ENCODE measurements at regions not wholly inside any gene's neighbourhood (a gene's known extent, or its start where the extent isn't known, plus 50 kb on each side); places are given as distances from the start of the nearest gene placed in this dataset.

DNA sequence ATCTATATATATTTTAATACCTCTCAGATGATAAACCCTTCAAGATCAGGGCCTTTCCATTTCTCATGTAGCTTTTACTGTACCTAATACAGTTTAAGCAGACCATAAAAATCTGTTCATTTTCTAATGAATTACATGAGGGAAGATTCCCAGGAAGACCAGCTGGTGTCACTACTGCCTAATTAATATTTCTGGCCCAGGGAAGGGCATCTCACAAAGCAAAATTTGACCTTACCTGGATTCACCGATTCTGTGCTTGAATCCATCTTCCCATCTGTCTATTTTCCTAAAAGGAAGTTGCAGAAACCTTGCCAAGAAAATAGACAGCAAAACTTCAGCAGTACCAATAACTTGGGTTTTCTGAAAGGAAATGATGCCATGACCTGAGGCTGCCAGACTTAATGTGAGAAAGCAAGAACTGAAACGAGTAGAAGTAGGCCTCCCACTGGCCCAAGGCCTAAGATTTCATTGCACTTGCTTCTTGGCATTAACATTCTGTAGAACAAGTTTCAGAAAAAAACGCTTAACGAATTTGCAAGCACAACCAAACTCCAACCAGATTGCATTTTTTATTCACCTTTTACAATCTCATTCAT, 83.0 kb upstream of the GLIS3 start:
- Mint-ChIP-seq H3K27me3 (ENCODE audit: low read depth) (peaks cover 3% of the 10 kb centered on the region), H3K36me3 (ENCODE audit: low read depth) (no peaks in the 10 kb centered on the region), H3K9me3 (no peaks in the 10 kb centered on the region), H3K27ac (no peak overlapping the region), H3K4me1 (no peaks in the 10 kb centered on the region), H3K4me3 (no peak overlapping the region)
- TF ChIP-seq, protein P1, sequence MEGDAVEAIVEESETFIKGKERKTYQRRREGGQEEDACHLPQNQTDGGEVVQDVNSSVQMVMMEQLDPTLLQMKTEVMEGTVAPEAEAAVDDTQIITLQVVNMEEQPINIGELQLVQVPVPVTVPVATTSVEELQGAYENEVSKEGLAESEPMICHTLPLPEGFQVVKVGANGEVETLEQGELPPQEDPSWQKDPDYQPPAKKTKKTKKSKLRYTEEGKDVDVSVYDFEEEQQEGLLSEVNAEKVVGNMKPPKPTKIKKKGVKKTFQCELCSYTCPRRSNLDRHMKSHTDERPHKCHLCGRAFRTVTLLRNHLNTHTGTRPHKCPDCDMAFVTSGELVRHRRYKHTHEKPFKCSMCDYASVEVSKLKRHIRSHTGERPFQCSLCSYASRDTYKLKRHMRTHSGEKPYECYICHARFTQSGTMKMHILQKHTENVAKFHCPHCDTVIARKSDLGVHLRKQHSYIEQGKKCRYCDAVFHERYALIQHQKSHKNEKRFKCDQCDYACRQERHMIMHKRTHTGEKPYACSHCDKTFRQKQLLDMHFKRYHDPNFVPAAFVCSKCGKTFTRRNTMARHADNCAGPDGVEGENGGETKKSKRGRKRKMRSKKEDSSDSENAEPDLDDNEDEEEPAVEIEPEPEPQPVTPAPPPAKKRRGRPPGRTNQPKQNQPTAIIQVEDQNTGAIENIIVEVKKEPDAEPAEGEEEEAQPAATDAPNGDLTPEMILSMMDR (IDR thresholded peaks at IDR 0.05; ENCODE audit: unreplicated experiment in 3 of 3), result peak; percentile 56 to 67 (median 57)

DNA sequence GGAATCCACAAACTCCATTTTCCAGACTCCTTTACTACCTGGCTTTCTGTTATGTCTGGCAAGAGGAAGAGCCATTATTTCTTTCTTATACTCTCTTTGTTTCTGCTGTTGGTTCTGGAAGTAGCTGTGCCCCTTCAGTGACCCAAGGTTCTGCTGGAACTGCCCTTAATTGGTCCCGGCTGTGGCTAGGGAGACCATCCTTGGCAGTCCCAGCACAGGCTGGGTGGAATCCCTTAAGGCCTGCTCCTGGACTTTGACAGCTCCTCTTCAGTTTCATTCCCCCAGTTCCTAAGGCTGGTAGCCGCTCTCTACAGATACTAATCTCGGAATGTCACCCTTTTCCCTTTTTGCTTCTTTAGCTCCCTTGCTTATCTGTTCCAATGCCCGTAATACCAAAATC, 81.9 kb upstream of the GLIS3 start:
- TF ChIP-seq, protein P1 (IDR thresholded peaks at IDR 0.05; ENCODE audit: unreplicated experiment in 3 of 3), result no peak
- H3K9me3 Mint-ChIP-seq, result no peaks in the 10 kb centered on the region
- H3K4me1 Mint-ChIP-seq, result no peaks in the 10 kb centered on the region
- no peaks in the 10 kb centered on the region for H3K36me3 Mint-ChIP-seq (ENCODE audit: low read depth)
- peaks cover 3% of the 10 kb centered on the region for H3K27me3 Mint-ChIP-seq (ENCODE audit: low read depth)
- H3K4me3 Mint-ChIP-seq, result no peak overlapping the region
- H3K27ac Mint-ChIP-seq, result no peak overlapping the region

DNA sequence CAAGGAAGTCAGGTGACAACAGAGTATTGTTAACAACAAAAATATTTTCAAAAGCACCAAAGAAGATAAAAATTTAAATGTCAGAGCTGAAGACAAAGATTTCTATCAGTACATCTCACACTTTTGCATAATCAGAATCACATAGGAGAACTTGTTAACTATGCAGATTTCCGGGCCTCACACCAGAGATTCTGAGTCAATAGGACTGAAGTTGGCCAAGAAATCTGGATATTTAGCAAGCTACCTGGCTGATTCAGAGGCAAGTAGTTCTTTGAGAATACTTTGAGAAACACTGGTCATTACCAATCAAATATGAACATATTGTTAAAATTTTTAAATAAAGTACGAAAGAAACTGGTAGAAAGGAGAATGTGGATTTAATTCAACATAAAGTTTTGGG, 80.5 kb upstream of the GLIS3 start:
- TF ChIP-seq, protein P1 (IDR thresholded peaks at IDR 0.05; ENCODE audit: unreplicated experiment in 3 of 3), result no peak
- no peaks in the 10 kb centered on the region for H3K4me1 Mint-ChIP-seq
- peaks cover 3% of the 10 kb centered on the region for H3K27me3 Mint-ChIP-seq (ENCODE audit: low read depth)
- no peak overlapping the region for H3K4me3 Mint-ChIP-seq
- H3K9me3 Mint-ChIP-seq, result no peaks in the 10 kb centered on the region
- no peaks in the 10 kb centered on the region for H3K36me3 Mint-ChIP-seq (ENCODE audit: low read depth)
- no peak overlapping the region for H3K27ac Mint-ChIP-seq

DNA sequence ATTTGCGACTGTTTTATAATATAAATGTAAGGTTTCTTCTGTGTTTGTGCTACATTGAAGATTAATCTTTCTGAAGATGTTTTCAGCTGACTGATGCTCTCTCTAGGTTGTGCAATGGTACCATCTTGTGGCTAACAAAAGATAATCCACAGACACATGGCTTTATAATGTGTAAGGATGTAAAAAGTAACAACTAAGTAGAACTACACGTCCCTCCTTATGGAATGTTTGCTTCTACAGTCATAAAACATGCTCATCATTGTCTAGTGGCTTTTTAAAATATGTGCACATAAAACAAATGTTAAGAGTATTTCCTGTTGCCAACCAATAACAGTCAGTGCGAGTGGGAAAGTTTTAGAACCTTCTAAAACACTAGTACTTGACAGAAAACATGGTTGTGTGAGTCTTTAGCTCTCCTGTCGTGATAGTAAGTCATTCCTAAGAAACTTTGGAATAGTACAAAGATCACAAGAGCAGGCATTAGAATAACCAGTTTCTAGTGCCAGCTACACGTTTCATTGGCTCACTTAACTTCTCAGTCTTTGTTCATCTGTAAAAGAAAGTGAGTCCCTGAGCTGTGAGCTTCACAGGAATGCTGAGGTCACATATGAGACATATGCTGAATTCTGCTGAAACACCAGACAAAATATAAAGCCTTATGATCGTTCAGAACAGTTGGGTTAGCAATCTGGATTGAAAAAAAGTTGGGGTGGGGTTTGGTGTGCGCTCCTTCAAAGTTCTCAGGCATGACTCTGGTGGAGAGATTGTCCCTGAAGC, 75.7 kb upstream of the GLIS3 start:
- TF ChIP-seq, protein P1 (IDR thresholded peaks at IDR 0.05; ENCODE audit: unreplicated experiment in 3 of 3), result peak; percentile 64 to 67 (median 64)
- no peaks in the 10 kb centered on the region for H3K9me3 Mint-ChIP-seq
- H3K4me1 Mint-ChIP-seq, result no peaks in the 10 kb centered on the region
- H3K36me3 Mint-ChIP-seq (ENCODE audit: low read depth), result no peaks in the 10 kb centered on the region
- no peak overlapping the region for H3K27ac Mint-ChIP-seq
- no peak overlapping the region for H3K4me3 Mint-ChIP-seq
- peaks cover 3% of the 10 kb centered on the region for H3K27me3 Mint-ChIP-seq (ENCODE audit: low read depth)

DNA sequence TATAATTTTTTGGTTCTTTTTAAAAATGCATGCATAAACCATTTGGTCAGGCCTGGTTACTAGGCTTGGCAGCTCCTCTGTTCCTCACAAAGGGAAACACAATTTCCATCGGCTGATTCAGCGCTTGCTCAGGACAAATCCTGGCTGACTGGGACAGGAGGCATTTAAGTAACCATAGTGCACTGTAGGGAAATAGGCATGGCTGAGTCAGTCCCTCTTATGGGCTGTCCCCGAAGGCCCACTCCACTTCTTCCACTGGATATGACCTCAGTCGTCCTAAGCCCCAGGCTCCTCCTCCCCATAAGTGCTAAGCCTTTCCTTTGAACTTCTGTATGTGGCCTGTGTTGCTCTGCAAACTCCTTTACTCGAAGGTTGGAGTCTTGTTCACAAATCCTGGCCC, 71.2 kb upstream of the GLIS3 start:
- Mint-ChIP-seq H3K9me3 (no peaks in the 10 kb centered on the region), H3K4me3 (no peak overlapping the region), H3K27ac (no peak overlapping the region), H3K27me3 (ENCODE audit: low read depth) (no peaks in the 10 kb centered on the region), H3K4me1 (no peaks in the 10 kb centered on the region), H3K36me3 (ENCODE audit: low read depth) (no peaks in the 10 kb centered on the region)
- TF ChIP-seq, protein P1 (IDR thresholded peaks at IDR 0.05; ENCODE audit: unreplicated experiment in 3 of 3), result no peak

DNA sequence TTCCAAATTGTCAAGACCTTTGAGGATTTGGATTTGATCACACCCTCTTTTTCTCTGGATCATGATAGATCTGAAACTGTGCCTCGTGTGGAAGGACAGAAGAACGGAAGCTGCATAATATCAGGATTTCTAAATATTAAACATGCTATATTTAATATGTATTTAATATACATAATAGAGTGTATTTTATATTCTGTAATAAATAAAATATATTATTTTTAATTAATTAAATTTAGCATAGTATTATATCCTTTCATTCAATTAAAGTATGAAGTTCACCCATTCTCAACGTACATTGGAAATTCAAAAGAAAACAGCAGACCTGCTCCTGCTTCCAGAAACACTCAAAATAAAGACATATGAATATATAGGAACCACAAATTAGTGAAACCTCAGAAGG, 70.6 kb upstream of the GLIS3 start:
- Mint-ChIP-seq H3K9me3 (no peaks in the 10 kb centered on the region), H3K4me3 (no peak overlapping the region), H3K36me3 (ENCODE audit: low read depth) (no peaks in the 10 kb centered on the region), H3K4me1 (no peaks in the 10 kb centered on the region), H3K27me3 (ENCODE audit: low read depth) (no peaks in the 10 kb centered on the region), H3K27ac (no peak overlapping the region)
- TF ChIP-seq, protein P1 (IDR thresholded peaks at IDR 0.05; ENCODE audit: unreplicated experiment in 3 of 3), result no peak

All from nephron (organoid).